ENCODE measurements at regions not wholly inside any gene's neighbourhood (a gene's known extent, or its start where the extent isn't known, plus 50 kb on each side); places are given as distances from the start of the nearest gene placed in this dataset.

- TF ChIP-seq ZNF232 (CRISPR knock-in tag; IDR thresholded peaks at IDR 0.05; ENCODE audit: borderline replicate concordance): no peak
- TF ChIP-seq SMC3 (IDR thresholded peaks at IDR 0.05; ENCODE audit: low read length): no peak
- no peak for TF ChIP-seq ETV6 (CRISPR knock-in tag; conservative IDR thresholded peaks at IDR 0.05)
- no peak for TF ChIP-seq NFYB (CRISPR knock-in tag; IDR thresholded peaks at IDR 0.05)
- TF ChIP-seq MTF1 (CRISPR knock-in tag; IDR thresholded peaks at IDR 0.05): no peak
- TF ChIP-seq ZBTB33 (CRISPR knock-in tag; IDR thresholded peaks at IDR 0.05): no peak
- no peak for TF ChIP-seq CTCF (CRISPR knock-in tag; IDR thresholded peaks at IDR 0.05)
- no peak for TF ChIP-seq RXRA (CRISPR knock-in tag; IDR thresholded peaks at IDR 0.05)
These were observed 172.7 kb downstream of the BRINP2 start for GRCh38 chr1:177343445-177343844.

Data from HepG2 (cell line).